ENCODE measurements at regions not wholly inside any gene's neighbourhood (a gene's known extent, or its start where the extent isn't known, plus 50 kb on each side); places are given as distances from the start of the nearest gene placed in this dataset.
A peak's percentile ranks its signal among the peaks of the same experiment; 100 is the strongest.

GRCh38 chr10:127610816-127611215 lies 61.7 kb downstream of the NPS start:
- Histone ChIP-seq H3K9ac (ENCODE audit: low read length) (no peak overlapping the region), H3K27ac (ENCODE audit: low read length) (no peak overlapping the region), H3K27me3 (ENCODE audit: insufficient read depth, low read depth, low read length) (no peaks in the 10 kb centered on the region), H3K9me3 (ENCODE audit: low read length) (no peaks in the 10 kb centered on the region), H3K79me2 (replicated peaks; ENCODE audit: insufficient read depth, low read length) (no peaks in the 10 kb centered on the region), H3F3A (ENCODE audit: insufficient read depth, low read length, poor library complexity, severe bottlenecking) (no peaks in the 10 kb centered on the region), H3K4me2 (ENCODE audit: low read length) (no peak overlapping the region), H4K20me1 (ENCODE audit: insufficient read depth) (no peaks in the 10 kb centered on the region), H2AFZ (ENCODE audit: low read depth, low read length) (no peak overlapping the region), H3K9me2 (ENCODE audit: insufficient read depth, low read length) (no peaks in the 10 kb centered on the region), H3K4me3 (ENCODE audit: low read length) (no peak overlapping the region), H3K36me3 (ENCODE audit: insufficient read depth, low read length) (no peaks in the 10 kb centered on the region)
- TF ChIP-seq REST (IDR thresholded peaks at IDR 0.05; ENCODE audit: borderline replicate concordance) (no peak), CTCF (IDR thresholded peaks at IDR 0.05; ENCODE audit: poor library complexity, severe bottlenecking) (no peak)

- Histone ChIP-seq H3K79me2 (replicated peaks; ENCODE audit: insufficient read depth, low read length) (no peaks in the 10 kb centered on the region), H3F3A (ENCODE audit: insufficient read depth, low read length, poor library complexity, severe bottlenecking) (no peaks in the 10 kb centered on the region), H3K4me2 (ENCODE audit: low read length) (no peak overlapping the region), H3K9me2 (ENCODE audit: insufficient read depth, low read length) (no peaks in the 10 kb centered on the region), H4K20me1 (ENCODE audit: insufficient read depth) (no peaks in the 10 kb centered on the region), H3K9me3 (ENCODE audit: low read length) (no peaks in the 10 kb centered on the region), H3K27ac (ENCODE audit: low read length) (no peak overlapping the region), H3K4me3 (ENCODE audit: low read length) (no peak overlapping the region), H3K27me3 (ENCODE audit: insufficient read depth, low read depth, low read length) (no peaks in the 10 kb centered on the region), H3K9ac (ENCODE audit: low read length) (no peak overlapping the region), H2AFZ (ENCODE audit: low read depth, low read length) (no peak overlapping the region), H3K36me3 (ENCODE audit: insufficient read depth, low read length) (no peaks in the 10 kb centered on the region)
- TF ChIP-seq EZH2 (IDR thresholded peaks at IDR 0.05; ENCODE audit: borderline replicate concordance, insufficient read depth, low read length, poor library complexity, severe bottlenecking), result no peak
- TF ChIP-seq MXI1 (conservative IDR thresholded peaks at IDR 0.05; ENCODE audit: poor library complexity, severe bottlenecking), result no peak
- no peak for TF ChIP-seq SMC3 (conservative IDR thresholded peaks at IDR 0.05; ENCODE audit: poor library complexity)
- no peak for TF ChIP-seq CTCF (IDR thresholded peaks at IDR 0.05; ENCODE audit: poor library complexity, severe bottlenecking)
- TF ChIP-seq TAF1 (IDR thresholded peaks at IDR 0.05; ENCODE audit: low read depth), result no peak
- TF ChIP-seq RAD21 (conservative IDR thresholded peaks at IDR 0.05), result no peak
- peak; percentile 69 for TF ChIP-seq POLR2AphosphoS5 (IDR thresholded peaks at IDR 0.05)
- peak; percentile 96 for TF ChIP-seq EP300 (conservative IDR thresholded peaks at IDR 0.05; ENCODE audit: poor library complexity, severe bottlenecking)
- no peak for TF ChIP-seq REST (IDR thresholded peaks at IDR 0.05; ENCODE audit: borderline replicate concordance)
Measured at GRCh38 chr10:127614484-127615017, 65.4 kb downstream of the NPS start.

Data from neural cell (in vitro differentiated cells).